Ovary (tissue), 7 donors: ENCODE measurements at regions not wholly inside any gene's neighbourhood (a gene's known extent, or its start where the extent isn't known, plus 50 kb on each side); places are given as distances from the start of the nearest gene placed in this dataset.

Experiments used
- DNase-seq, 5 donors: peaks; one replicate each; pipeline ENCODE4 v3.0.0-alpha.2; 2019 to 2020
- H3K27ac ChIP-seq, 2 donors: fragments of 200-600 bp; one replicate each; pipeline versions ENCODE4 v1.5.1 to v1.8.0; 2019 to 2022
- H3K27me3 ChIP-seq: fragments of 200-600 bp; one replicate; pipeline ENCODE4 v1.8.0; 2022
- H3K36me3 ChIP-seq: fragments of 200-600 bp; sonication (generic); one replicate; pipeline ENCODE4 v1.5.1; 2019
- H3K4me1 ChIP-seq: one replicate; pipeline ENCODE4 v1.8.1; 2013; ENCODE audit warnings: mild to moderate bottlenecking, moderate library complexity; ENCODE audit not compliant: insufficient read depth
- H3K4me3 ChIP-seq: fragments of 200-600 bp; sonication (generic); one replicate; pipeline ENCODE4 v1.5.1; 2017
- H3K9me3 ChIP-seq, 2 donors: fragments of 200-600 bp in 1 of 2; sonication (generic) in 1 of 2; one replicate each; pipeline versions ENCODE4 v1.5.1 to v1.8.1; 2013 to 2019; ENCODE audit warnings: mild to moderate bottlenecking in 1 of 2, moderate library complexity in 1 of 2
- CTCF ChIP-seq, 3 donors: fragments of 450-650 bp in 2 of 3; fragments of 200-600 bp in 1 of 3; IDR thresholded peaks; one replicate each; pipeline versions ENCODE4 v1.5.1 to v1.8.0; 2016 to 2022; ENCODE audit warnings: antibody characterized with exemption in 3 of 3, mild to moderate bottlenecking in 1 of 3
- EP300 ChIP-seq: sonication (generic); formaldehyde crosslinking; IDR thresholded peaks from one replicate; pipeline ENCODE4 v1.6.1; 2017; ENCODE audit warnings: antibody characterized with exemption
- POLR2A ChIP-seq: fragments of 450-650 bp; IDR thresholded peaks from one replicate; pipeline ENCODE4 v1.6.1; 2017; ENCODE audit warnings: antibody characterized with exemption, mild to moderate bottlenecking, moderate library complexity
- whole genome bisulfite sequencing, 3 donors: extraction: QIAGEN DNeasy Blood & Tissue Kit in 1 of 3; methylation state at CpG; one replicate each; pipeline versions ENCODE4 v1.1.5 to v1.1.7; 2013 to 2017; 5-methylcytosine and 5-hydroxymethylcytosine counted together
- intact Hi-C, 4 donors: fragments of 100-400 bp; cut with DNase I; formaldehyde crosslinking; loops; one replicate each; pipeline versions ENCODE4 v1.11.0 to v1.15.1; 2022 to 2023
- donor health status: DM: no; HTN: no; CAD: no; lungs with moderate emphysema.
- donor health status: DM: no; HTN: no; CAD: no.
- donor health status: Bipolar disorder and iron deficiency.
- donor health status: DM: no; HTN: no; CAD: no.
- donor health status: DM: yes; HTN: yes; CAD: no.

DNA sequence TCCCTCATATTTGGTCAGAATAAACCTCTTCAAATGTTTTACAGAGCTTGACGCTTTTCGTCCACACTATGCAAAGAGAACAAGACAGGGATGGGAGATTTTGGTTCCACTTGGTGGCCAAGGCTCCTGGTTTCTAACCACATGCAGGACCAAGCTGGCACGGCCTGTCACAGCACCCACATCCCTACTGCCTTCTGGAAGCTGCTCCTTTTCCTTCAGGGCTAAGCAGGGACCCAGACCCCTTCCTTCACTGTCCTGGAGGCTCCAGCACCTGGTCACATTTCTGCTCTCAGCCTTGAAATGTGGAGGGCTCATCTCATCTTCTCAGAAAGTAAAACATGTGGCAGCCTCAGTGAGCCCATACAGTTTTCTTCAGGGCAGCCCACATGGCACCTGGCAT, 50.4 kb upstream of the ARHGEF7 start:
- peaks cover 4% of the 10 kb centered on the region for H3K4me1 ChIP-seq
- intact Hi-C loops = loop anchor here in 2 of 4 donors (5.0 kb wide), 2 partner anchors 153 to 158 kb away; no protein-coding TSS in a partner anchor
- no peaks in the 10 kb centered on the region for H3K36me3 ChIP-seq
- no peaks in the 10 kb centered on the region for H3K27me3 ChIP-seq
- peak overlapping the region in 1 of 2 donors; percentile 89 for H3K27ac ChIP-seq
- no peak for DNase-seq
- WGBS, 3 donors = 93 to 97% (median 97%) methylated on average over 3 of the region's 3 CpGs
- H3K9me3 ChIP-seq = no peaks in the 10 kb centered on the region
- TF ChIP-seq EP300 (no peak), POLR2A (no peak), CTCF (IDR thresholded peaks at IDR 0.05) (no peak)
- no peak overlapping the region for H3K4me3 ChIP-seq

DNA sequence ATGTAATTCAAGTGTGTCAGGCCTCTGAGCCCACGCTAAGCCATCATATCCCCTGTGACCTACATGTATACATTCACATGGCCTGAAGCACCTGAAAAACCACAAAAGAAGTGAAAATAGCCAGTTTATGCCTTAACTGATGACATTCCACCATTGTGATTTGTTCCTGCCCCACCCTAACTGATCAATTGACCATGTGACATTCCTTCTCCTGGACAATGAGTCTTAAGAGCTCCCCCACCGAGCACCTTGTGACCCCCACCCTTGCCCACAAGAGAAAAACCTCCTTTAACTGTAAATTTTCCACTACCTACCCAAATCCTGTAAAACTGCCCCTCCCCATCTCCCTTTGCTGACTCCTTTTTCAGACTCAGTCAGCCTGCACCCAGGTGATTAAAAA, 52.1 kb upstream of the ARHGEF7 start:
- H3K9me3 ChIP-seq = no peaks in the 10 kb centered on the region
- no peaks in the 10 kb centered on the region for H3K27me3 ChIP-seq
- DNase-seq = no peak
- 67 to 77% (median 71%) methylated on average over 2 of the region's 2 CpGs for WGBS, 3 donors
- no peak overlapping the region for H3K27ac ChIP-seq
- no peak overlapping the region for H3K4me3 ChIP-seq
- no peaks in the 10 kb centered on the region for H3K36me3 ChIP-seq
- peaks cover 4% of the 10 kb centered on the region for H3K4me1 ChIP-seq
- intact Hi-C loops = no loop called here
- TF ChIP-seq EP300 = no peak
- TF ChIP-seq CTCF (IDR thresholded peaks at IDR 0.05) = no peak
- no peak for TF ChIP-seq POLR2A

GRCh38 chr13:111062305-111062704, 52.8 kb upstream of the ARHGEF7 start:
- TF ChIP-seq POLR2A (no peak), EP300 (no peak), CTCF (IDR thresholded peaks at IDR 0.05) (no peak)
- 90 to 92% (median 91%) methylated on average over 7 of the region's 7 CpGs for WGBS, 3 donors
- DNase-seq = no peak
- no peaks in the 10 kb centered on the region for H3K36me3 ChIP-seq
- intact Hi-C loops = no loop called here
- H3K4me1 ChIP-seq = peaks cover 4% of the 10 kb centered on the region
- H3K27ac ChIP-seq = no peak overlapping the region
- H3K4me3 ChIP-seq = no peak overlapping the region
- H3K9me3 ChIP-seq = no peaks in the 10 kb centered on the region
- no peaks in the 10 kb centered on the region for H3K27me3 ChIP-seq

GRCh38 chr13:111061358-111062045, 53.6 kb upstream of the ARHGEF7 start:
- H3K4me1 ChIP-seq = peaks cover 4% of the 10 kb centered on the region
- intact Hi-C loops = no loop called here
- no peaks in the 10 kb centered on the region for H3K27me3 ChIP-seq
- H3K9me3 ChIP-seq = no peaks in the 10 kb centered on the region
- no peak for DNase-seq
- no peak overlapping the region for H3K4me3 ChIP-seq
- WGBS, 3 donors = 90 to 93% (median 92%) methylated on average over 7 of the region's 7 CpGs
- no peak for TF ChIP-seq EP300
- no peak for TF ChIP-seq CTCF (IDR thresholded peaks at IDR 0.05)
- TF ChIP-seq POLR2A = no peak
- H3K36me3 ChIP-seq = no peaks in the 10 kb centered on the region
- H3K27ac ChIP-seq = no peak overlapping the region
